ENCODE measurements at regions not wholly inside any gene's neighbourhood (a gene's known extent, or its start where the extent isn't known, plus 50 kb on each side); places are given as distances from the start of the nearest gene placed in this dataset.
A peak's percentile ranks its signal among the peaks of the same experiment; 100 is the strongest.

DNA sequence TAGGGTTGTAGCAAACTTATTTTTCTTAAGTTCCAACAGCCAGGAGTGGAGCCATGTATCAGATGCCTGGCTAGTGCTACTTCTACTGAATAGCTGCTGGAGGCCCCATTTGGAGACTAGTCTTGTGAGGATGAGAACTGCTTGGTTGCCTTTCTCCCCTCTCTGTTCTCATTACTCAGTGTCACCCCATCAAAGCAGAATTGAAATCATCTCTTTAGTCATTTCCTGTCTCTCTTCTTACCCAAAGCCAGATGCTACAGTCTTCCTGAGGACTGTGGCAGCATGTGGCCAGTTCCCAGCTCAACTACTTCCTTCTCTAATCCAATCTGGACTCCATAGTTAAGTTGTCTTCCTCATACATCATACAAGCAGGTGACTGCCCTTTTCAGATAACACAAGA lies 197.5 kb downstream of the BRINP2 start:
- Histone ChIP-seq H3K9me3 (replicated peaks) (no peaks in the 10 kb centered on the region), H3K27ac (no peak overlapping the region), H3K36me3 (no peaks in the 10 kb centered on the region), H3K27me3 (no peaks in the 10 kb centered on the region), H3K4me1 (no peaks in the 10 kb centered on the region), H3K4me3 (no peak overlapping the region)
- no peak for DNase-seq

DNA sequence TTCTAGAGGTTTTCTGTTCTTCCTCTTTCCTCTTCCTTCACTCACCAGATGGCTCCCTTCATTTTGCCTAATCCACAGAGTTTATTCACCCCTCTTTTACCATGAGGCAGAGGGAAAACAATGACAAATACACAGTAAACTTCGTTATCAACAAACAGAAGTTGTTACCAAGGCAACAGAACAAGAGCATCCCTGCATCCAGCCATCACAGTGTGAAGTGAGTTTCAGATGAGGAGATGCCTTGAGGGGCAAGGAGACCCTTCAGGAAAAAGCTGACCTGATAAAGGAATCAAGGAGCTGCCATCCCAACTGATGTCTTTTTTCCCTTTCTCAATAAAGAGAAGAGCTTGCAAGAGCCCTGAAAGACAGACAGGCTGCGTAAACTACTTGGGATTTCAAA lies 195.3 kb downstream of the BRINP2 start:
- Histone ChIP-seq H3K9me3 (replicated peaks) (no peaks in the 10 kb centered on the region), H3K4me1 (no peaks in the 10 kb centered on the region)
- DNase-seq, result no peak

DNA sequence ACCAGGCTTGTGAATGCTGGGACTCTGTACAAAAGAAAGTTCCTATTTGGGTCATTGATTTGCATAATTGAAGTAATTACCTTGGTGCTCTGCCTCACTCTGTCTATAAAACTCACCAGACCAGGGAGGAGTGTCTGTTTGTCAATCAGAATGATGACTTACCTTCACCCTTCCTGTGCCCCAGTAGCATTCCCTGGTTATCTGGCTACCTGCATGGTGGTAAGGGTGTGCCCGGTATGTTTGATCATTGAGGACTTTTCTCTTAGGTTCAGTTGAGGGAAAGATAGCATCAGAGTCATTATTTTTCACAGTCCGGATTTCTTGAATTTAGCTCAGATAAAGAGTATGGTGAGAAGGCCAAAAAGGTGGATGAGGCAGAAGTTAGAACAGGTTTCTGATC lies 190.0 kb downstream of the BRINP2 start:
- Histone ChIP-seq H3K36me3 (no peaks in the 10 kb centered on the region), H3K4me1 (no peaks in the 10 kb centered on the region), H3K9me3 (replicated peaks) (no peaks in the 10 kb centered on the region), H3K4me3 (no peak overlapping the region), H3K27me3 (no peaks in the 10 kb centered on the region), H3K27ac (no peak overlapping the region)
- DNase-seq, result no peak

More for the DNA sequence above, 195.3 kb downstream of the BRINP2 start:
- no peak overlapping the region for H3K27ac ChIP-seq
- no peaks in the 10 kb centered on the region for H3K36me3 ChIP-seq
- no peaks in the 10 kb centered on the region for H3K27me3 ChIP-seq
- H3K4me3 ChIP-seq, result no peak overlapping the region

GRCh38 chr1:177356674-177357435 lies 186.1 kb downstream of the BRINP2 start:
- Histone ChIP-seq H3K36me3 (no peaks in the 10 kb centered on the region), H3K27me3 (no peaks in the 10 kb centered on the region), H3K9me3 (replicated peaks) (no peaks in the 10 kb centered on the region), H3K4me1 (no peaks in the 10 kb centered on the region), H3K4me3 (no peak overlapping the region), H3K27ac (no peak overlapping the region)
- DNase-seq, result no peak

- DNase-seq, result peak in 1 of 2 experiments; percentile 38
- H3K27ac ChIP-seq, result no peak overlapping the region
Measured at GRCh38 chr1:177355575-177355974, 184.8 kb downstream of the BRINP2 start.

GRCh38 chr1:177354247-177354646 lies 183.5 kb downstream of the BRINP2 start:
- Histone ChIP-seq H3K4me3 (no peak overlapping the region), H3K27ac (no peak overlapping the region), H3K36me3 (no peaks in the 10 kb centered on the region), H3K9me3 (replicated peaks) (no peaks in the 10 kb centered on the region), H3K27me3 (no peaks in the 10 kb centered on the region), H3K4me1 (no peaks in the 10 kb centered on the region)
- DNase-seq, result no peak

More at GRCh38 chr1:177355575-177355974, 184.8 kb downstream of the BRINP2 start:
- Histone ChIP-seq H3K36me3 (no peaks in the 10 kb centered on the region), H3K27me3 (no peaks in the 10 kb centered on the region), H3K4me1 (no peaks in the 10 kb centered on the region), H3K4me3 (no peak overlapping the region), H3K9me3 (replicated peaks) (no peaks in the 10 kb centered on the region)

GRCh38 chr1:177351361-177352108 lies 180.8 kb downstream of the BRINP2 start:
- Histone ChIP-seq H3K4me1 (no peaks in the 10 kb centered on the region), H3K4me3 (no peak overlapping the region), H3K9me3 (replicated peaks) (no peaks in the 10 kb centered on the region), H3K27me3 (no peaks in the 10 kb centered on the region), H3K36me3 (no peaks in the 10 kb centered on the region), H3K27ac (no peak overlapping the region)
- no peak for DNase-seq

DNA sequence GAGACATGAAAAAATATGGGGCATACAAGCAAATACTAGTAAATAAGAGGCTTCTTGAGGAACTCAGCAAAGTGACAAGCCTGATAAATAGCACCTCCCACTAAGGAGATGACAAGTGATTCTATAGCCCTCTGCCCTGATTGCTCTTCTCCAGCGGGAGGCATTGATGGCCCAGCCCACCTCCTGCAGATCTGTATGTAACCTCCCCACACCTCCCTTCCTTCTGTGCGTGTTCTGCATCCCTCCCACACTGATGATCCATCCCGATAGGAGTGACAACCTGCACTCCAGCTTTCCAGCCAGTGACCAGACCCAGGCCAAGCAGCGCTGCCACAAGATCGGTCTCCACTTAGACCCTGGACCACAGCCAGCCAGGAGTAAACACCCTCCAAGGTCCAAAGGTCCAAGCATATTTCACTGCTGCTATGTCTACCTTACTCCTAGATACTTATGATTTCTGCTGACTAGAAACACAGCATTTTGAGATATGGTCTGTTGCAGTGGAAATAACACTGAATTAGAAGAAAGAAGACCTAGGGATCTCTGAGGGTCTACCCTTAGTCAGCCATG lies 176.1 kb downstream of the BRINP2 start:
- Histone ChIP-seq H3K4me3 (no peak overlapping the region), H3K4me1 (no peaks in the 10 kb centered on the region), H3K9me3 (replicated peaks) (no peaks in the 10 kb centered on the region), H3K36me3 (no peaks in the 10 kb centered on the region), H3K27me3 (no peaks in the 10 kb centered on the region), H3K27ac (no peak overlapping the region)
- no peak for DNase-seq

GRCh38 chr1:177343445-177343844 lies 172.7 kb downstream of the BRINP2 start:
- Histone ChIP-seq H3K36me3 (no peaks in the 10 kb centered on the region), H3K27me3 (no peaks in the 10 kb centered on the region), H3K4me1 (no peaks in the 10 kb centered on the region), H3K27ac (no peak overlapping the region), H3K4me3 (no peak overlapping the region), H3K9me3 (replicated peaks) (no peaks in the 10 kb centered on the region)
- no peak for DNase-seq

GRCh38 chr1:177341773-177342172 lies 171.0 kb downstream of the BRINP2 start:
- no peaks in the 10 kb centered on the region for H3K9me3 ChIP-seq (replicated peaks)
- H3K4me3 ChIP-seq, result no peak overlapping the region
- no peaks in the 10 kb centered on the region for H3K36me3 ChIP-seq
- H3K27ac ChIP-seq, result no peak overlapping the region
- DNase-seq, result no peak
- H3K4me1 ChIP-seq, result no peaks in the 10 kb centered on the region
- no peaks in the 10 kb centered on the region for H3K27me3 ChIP-seq

DNA sequence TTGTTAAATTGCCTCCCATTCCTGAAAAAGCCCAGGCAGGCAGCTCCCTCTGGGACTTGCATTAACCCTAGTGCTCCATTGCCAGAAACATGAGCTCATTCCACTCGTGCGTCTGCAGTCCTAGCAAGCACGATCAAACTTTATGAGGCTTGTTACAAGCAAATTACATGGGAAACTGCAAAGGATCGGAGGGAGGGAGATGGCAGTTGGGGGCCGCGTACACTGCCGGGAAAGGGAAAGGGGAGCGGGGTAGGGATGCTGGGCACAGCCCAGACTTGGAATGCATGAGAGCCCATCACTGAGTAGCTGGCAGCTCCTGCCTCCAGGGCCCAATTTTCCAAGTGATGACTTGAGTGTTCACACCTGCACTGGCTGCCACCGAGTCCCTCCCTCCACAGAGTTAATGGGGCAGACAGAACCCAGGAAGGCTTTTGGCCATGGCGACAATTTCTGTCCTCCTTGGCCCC lies 169.9 kb downstream of the BRINP2 start:
- no peak for DNase-seq

GRCh38 chr1:177338376-177338775 lies 167.6 kb downstream of the BRINP2 start:
- Histone ChIP-seq H3K4me3 (no peak overlapping the region), H3K27me3 (no peaks in the 10 kb centered on the region), H3K9me3 (replicated peaks) (no peaks in the 10 kb centered on the region), H3K27ac (no peak overlapping the region), H3K4me1 (no peaks in the 10 kb centered on the region), H3K36me3 (no peaks in the 10 kb centered on the region)
- DNase-seq, result no peak

More for the DNA sequence above, 169.9 kb downstream of the BRINP2 start:
- no peak overlapping the region for H3K4me3 ChIP-seq
- no peaks in the 10 kb centered on the region for H3K9me3 ChIP-seq (replicated peaks)
- no peaks in the 10 kb centered on the region for H3K36me3 ChIP-seq
- no peaks in the 10 kb centered on the region for H3K27me3 ChIP-seq
- no peak overlapping the region for H3K27ac ChIP-seq
- no peaks in the 10 kb centered on the region for H3K4me1 ChIP-seq

GRCh38 chr1:177334903-177335302 lies 164.1 kb downstream of the BRINP2 start:
- no peaks in the 10 kb centered on the region for H3K4me1 ChIP-seq
- H3K4me3 ChIP-seq, result no peak overlapping the region
- no peak for DNase-seq
- H3K27ac ChIP-seq, result no peak overlapping the region
- H3K27me3 ChIP-seq, result no peaks in the 10 kb centered on the region
- no peaks in the 10 kb centered on the region for H3K9me3 ChIP-seq (replicated peaks)
- H3K36me3 ChIP-seq, result no peaks in the 10 kb centered on the region

DNA sequence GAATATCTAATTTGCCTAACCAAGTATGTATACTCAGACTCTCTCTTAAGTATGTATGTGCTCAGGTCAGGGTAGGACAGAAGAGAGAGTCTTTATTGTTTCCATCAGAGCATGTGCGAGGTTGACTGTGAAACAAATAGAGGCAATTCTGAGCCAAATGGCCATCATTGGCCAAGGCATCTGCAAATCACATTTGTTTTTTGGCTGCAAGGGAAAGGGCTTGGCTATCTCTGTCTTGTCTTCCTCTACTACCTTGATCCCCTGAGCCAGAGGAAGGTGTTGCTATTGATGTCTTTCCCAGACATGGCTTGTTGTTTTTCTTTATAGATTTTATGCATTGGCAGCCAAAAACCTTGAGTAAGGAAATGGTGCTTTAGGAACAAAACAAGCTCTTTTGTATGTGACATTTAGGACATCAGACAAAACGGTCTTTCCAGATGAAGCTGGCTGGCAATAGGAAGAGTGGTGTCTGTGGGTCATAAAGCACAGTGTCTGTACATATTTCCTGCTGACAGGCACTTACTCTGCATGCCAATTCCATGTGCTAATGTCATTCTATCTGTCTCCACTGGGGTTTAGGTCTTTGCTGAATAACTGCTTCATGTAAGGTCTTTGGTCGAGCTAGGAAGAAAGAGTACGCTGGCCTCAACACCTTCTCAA lies 163.3 kb downstream of the BRINP2 start:
- DNase-seq, result no peak
- Histone ChIP-seq H3K27me3 (no peaks in the 10 kb centered on the region), H3K9me3 (replicated peaks) (no peaks in the 10 kb centered on the region), H3K4me1 (no peaks in the 10 kb centered on the region), H3K27ac (no peak overlapping the region), H3K4me3 (no peak overlapping the region), H3K36me3 (no peaks in the 10 kb centered on the region)

All from SJCRH30 (cell line).